ENCODE measurements at regions not wholly inside any gene's neighbourhood (a gene's known extent, or its start where the extent isn't known, plus 50 kb on each side); places are given as distances from the start of the nearest gene placed in this dataset.

- TF ChIP-seq, protein P1, sequence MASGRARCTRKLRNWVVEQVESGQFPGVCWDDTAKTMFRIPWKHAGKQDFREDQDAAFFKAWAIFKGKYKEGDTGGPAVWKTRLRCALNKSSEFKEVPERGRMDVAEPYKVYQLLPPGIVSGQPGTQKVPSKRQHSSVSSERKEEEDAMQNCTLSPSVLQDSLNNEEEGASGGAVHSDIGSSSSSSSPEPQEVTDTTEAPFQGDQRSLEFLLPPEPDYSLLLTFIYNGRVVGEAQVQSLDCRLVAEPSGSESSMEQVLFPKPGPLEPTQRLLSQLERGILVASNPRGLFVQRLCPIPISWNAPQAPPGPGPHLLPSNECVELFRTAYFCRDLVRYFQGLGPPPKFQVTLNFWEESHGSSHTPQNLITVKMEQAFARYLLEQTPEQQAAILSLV (tag; IDR thresholded peaks at IDR 0.05): no peak
- TF ChIP-seq CHD1 (IDR thresholded peaks at IDR 0.05; ENCODE audit: low read length): no peak
- TF ChIP-seq, protein P2, sequence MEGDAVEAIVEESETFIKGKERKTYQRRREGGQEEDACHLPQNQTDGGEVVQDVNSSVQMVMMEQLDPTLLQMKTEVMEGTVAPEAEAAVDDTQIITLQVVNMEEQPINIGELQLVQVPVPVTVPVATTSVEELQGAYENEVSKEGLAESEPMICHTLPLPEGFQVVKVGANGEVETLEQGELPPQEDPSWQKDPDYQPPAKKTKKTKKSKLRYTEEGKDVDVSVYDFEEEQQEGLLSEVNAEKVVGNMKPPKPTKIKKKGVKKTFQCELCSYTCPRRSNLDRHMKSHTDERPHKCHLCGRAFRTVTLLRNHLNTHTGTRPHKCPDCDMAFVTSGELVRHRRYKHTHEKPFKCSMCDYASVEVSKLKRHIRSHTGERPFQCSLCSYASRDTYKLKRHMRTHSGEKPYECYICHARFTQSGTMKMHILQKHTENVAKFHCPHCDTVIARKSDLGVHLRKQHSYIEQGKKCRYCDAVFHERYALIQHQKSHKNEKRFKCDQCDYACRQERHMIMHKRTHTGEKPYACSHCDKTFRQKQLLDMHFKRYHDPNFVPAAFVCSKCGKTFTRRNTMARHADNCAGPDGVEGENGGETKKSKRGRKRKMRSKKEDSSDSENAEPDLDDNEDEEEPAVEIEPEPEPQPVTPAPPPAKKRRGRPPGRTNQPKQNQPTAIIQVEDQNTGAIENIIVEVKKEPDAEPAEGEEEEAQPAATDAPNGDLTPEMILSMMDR (IDR thresholded peaks at IDR 0.05 in 2 of 3, conservative IDR thresholded peaks at IDR 0.05 in 1 of 3; ENCODE audit: insufficient read depth in 2 of 3, low read depth in 1 of 3, low read length in 3 of 3): no peak
- TF ChIP-seq USF2 (CRISPR knock-in tag; IDR thresholded peaks at IDR 0.05): no peak
- TF ChIP-seq, protein P3, sequence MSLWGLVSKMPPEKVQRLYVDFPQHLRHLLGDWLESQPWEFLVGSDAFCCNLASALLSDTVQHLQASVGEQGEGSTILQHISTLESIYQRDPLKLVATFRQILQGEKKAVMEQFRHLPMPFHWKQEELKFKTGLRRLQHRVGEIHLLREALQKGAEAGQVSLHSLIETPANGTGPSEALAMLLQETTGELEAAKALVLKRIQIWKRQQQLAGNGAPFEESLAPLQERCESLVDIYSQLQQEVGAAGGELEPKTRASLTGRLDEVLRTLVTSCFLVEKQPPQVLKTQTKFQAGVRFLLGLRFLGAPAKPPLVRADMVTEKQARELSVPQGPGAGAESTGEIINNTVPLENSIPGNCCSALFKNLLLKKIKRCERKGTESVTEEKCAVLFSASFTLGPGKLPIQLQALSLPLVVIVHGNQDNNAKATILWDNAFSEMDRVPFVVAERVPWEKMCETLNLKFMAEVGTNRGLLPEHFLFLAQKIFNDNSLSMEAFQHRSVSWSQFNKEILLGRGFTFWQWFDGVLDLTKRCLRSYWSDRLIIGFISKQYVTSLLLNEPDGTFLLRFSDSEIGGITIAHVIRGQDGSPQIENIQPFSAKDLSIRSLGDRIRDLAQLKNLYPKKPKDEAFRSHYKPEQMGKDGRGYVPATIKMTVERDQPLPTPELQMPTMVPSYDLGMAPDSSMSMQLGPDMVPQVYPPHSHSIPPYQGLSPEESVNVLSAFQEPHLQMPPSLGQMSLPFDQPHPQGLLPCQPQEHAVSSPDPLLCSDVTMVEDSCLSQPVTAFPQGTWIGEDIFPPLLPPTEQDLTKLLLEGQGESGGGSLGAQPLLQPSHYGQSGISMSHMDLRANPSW (CRISPR knock-in tag; IDR thresholded peaks at IDR 0.05): no peak
Observed at GRCh38 chr4:107153228-107153627, 117.1 kb upstream of the DKK2 start.

All from K562 (cell line).